Non-pigmented ciliary epithelial cell (primary cell): ENCODE measurements at regions not wholly inside any gene's neighbourhood (a gene's known extent, or its start where the extent isn't known, plus 50 kb on each side); places are given as distances from the start of the nearest gene placed in this dataset.

Experiments used
- DNase-seq: peaks from one replicate; pipeline ENCODE4 v3.0.0-alpha.2; 2010; ENCODE audit warnings: low read depth

DNA sequence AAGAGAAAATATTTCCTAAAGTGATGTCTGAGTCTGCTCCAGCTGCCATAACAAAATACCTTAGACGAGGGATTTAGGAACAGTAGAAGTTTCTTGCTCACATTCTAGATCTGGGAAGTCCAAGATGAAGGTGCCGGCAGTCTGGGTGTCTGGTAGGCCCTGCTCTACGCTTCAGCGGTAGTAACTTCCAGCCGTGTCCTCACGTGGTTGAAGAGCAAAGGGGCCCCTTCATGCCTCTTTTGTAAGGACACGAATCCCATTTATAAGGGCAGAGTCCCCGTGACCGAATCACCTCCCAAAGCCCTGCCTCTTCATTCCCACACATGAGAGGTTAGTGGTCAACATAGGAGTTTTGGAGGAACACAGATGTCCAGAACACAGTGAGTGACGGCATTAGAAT lies 52.2 kb upstream of the INPP5A start:
- DNase-seq: no peak

DNA sequence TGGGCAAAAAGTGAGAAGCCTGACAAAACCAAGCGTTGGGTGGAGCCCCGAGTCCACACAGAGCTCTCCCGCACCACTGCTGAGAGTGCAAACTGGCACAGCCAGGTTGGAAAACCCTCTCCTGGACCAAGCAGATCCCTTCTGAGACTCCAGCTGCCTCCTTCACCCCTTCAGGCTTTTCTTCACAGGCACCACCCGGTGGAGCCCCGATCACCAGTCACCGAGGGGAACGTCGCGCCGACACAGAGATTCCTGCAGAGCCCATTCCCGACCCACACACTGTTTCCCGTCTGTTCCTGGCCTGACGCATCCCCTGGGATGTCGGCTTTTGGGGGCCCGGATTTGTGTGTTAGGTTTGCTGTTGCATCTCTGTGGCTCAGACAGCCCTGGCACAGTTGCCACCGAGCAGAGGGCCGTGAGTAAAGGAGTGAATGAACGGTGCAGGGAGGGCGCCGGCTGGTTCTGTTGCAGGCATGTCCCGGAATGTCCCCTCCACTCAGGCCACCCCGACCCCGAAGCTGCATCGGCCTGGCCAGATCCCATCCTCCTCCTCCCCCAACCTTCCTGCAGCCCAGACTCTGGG lies 51.0 kb upstream of the INPP5A start:
- DNase-seq: no peak

DNA sequence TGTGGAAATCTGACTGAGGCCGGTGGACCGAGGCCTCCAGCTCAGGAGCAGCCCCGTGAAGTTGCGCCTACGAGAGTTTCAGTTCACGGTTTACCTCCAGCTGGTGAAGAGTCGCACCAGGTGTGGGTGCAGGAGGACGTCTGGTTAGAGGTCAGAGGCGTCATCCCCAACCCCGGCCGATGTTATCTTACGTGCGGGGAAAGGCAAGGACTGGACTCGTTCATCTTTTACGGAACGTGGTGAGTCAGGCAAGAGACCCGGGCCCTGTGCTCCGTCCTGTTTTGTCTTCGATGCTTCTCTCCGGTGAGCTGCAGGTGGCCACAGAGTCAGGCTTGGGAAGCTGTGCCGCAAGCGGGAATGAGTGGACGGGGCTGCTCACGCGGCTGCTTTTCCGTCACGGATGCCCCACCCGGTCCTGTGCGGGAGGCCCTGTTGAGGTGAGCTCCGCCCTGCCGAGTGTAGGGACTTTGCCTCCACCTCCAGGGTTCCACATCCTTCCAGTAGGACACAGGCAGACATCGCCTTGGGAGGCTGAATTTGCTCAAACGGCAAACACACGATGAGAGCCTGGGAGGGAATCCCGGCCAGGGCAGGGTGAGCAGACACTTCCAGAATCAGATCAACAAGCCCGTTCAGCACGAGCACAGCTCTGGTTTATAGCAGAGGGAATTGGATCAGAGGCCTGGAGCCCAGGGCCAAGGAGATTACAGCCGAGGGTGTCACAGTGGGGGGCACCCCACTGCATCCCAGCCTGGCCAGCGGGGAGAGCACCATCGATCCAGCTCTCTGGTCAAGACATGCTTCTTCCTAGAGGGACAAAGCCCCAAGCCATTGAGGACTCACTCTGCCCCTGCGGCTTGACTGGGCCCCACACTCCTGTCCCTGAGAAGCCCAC lies 50.1 kb upstream of the INPP5A start:
- DNase-seq: no peak
